ENCODE measurements at regions not wholly inside any gene's neighbourhood (a gene's known extent, or its start where the extent isn't known, plus 50 kb on each side); places are given as distances from the start of the nearest gene placed in this dataset.

GRCh38 chrX:43019021-43019420, 241.1 kb upstream of the PPP1R2C start:
- Histone ChIP-seq H3K4me1 (ENCODE audit: control insufficient read depth, insufficient read depth, low read length) (no peaks in the 10 kb centered on the region), H3K9me3 (ENCODE audit: control insufficient read depth, insufficient read depth, low read depth, low read length) (no peaks in the 10 kb centered on the region), H3K36me3 (ENCODE audit: control insufficient read depth in 2 of 2, insufficient read depth in 1 of 2, low read length in 2 of 2) (no peaks in the 10 kb centered on the region), H3K4me3 (ENCODE audit: low read depth, low read length) (no peak overlapping the region), H3K27ac (ENCODE audit: extremely low read depth, low read depth, low read length) (no peak overlapping the region)
- POLR2A ChIA-PET: no interaction called here
- CTCF ChIA-PET: interaction anchor here (0.6 to 0.7 kb wide), 2 partner anchors 9 to 14 kb away, joined by 5 read pairs; no protein-coding TSS in a partner anchor
- TF ChIP-seq ZNF223 (tag by site-specific recombination; IDR thresholded peaks at IDR 0.05) (no peak), ZNF19 (tag by site-specific recombination; IDR thresholded peaks at IDR 0.05; ENCODE audit: low read depth) (no peak), ZNF211 (tag by site-specific recombination; IDR thresholded peaks at IDR 0.05; ENCODE audit: low read depth) (no peak), ZFP37 (tag by site-specific recombination; IDR thresholded peaks at IDR 0.05) (no peak), ZNF16 (tag by site-specific recombination; IDR thresholded peaks at IDR 0.05; ENCODE audit: low read depth) (no peak), GLI4 (tag by site-specific recombination; IDR thresholded peaks at IDR 0.05) (no peak), ZBTB21 (tag by site-specific recombination; IDR thresholded peaks at IDR 0.05) (no peak), ZNF600 (tag by site-specific recombination; IDR thresholded peaks at IDR 0.05) (no peak)

DNA sequence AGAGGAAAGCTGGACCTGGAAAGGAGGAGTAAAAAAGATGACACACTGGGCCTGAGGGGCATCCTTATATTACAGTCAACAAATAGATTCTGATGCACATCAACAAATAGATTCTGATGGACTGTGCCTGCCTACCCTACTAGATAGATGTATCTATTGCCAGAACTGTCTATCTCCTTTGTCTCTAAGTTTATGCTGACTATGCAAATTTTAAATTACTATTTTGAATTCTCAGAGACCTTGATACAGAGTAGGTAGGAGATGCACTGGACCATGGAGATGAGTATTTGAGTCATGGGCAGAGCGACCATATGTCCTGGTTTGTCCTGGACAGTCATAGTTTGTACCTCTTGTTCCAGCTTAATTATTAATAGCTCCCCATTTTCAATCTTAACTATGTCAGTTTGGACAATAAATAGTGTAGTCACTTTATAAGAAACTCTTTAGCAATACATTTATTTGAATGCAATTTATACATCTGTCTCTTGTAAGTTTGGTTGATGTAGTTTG, 247.9 kb upstream of the PPP1R2C start:
- H3K4me3 ChIP-seq (ENCODE audit: low read depth, low read length): no peak overlapping the region
- POLR2A ChIA-PET: no interaction called here
- CTCF ChIA-PET: interaction anchor here (0.7 kb wide), 1 partner anchor 70 kb away, joined by 3 read pairs; no protein-coding TSS in a partner anchor
- no peak overlapping the region for H3K27ac ChIP-seq (ENCODE audit: extremely low read depth, low read depth, low read length)
- H3K36me3 ChIP-seq (ENCODE audit: control insufficient read depth in 2 of 2, insufficient read depth in 1 of 2, low read length in 2 of 2): no peaks in the 10 kb centered on the region
- TF ChIP-seq ZNF155 (tag by site-specific recombination; IDR thresholded peaks at IDR 0.05) (no peak), OSR2 (tag by site-specific recombination; IDR thresholded peaks at IDR 0.05) (no peak), ZNF785 (tag by site-specific recombination; IDR thresholded peaks at IDR 0.05) (no peak), ZNF354C (tag by site-specific recombination; IDR thresholded peaks at IDR 0.05; ENCODE audit: borderline replicate concordance, low read depth) (no peak), RBAK (tag by site-specific recombination; IDR thresholded peaks at IDR 0.05) (no peak), ZNF169 (tag by site-specific recombination; IDR thresholded peaks at IDR 0.05) (no peak), ZNF600 (tag by site-specific recombination; IDR thresholded peaks at IDR 0.05) (no peak), ZNF433 (tag by site-specific recombination; IDR thresholded peaks at IDR 0.05; ENCODE audit: low read depth) (no peak), ZNF140 (tag by site-specific recombination; IDR thresholded peaks at IDR 0.05) (no peak), OVOL3 (tag by site-specific recombination; IDR thresholded peaks at IDR 0.05) (no peak), ZNF629 (tag by site-specific recombination; IDR thresholded peaks at IDR 0.05) (no peak), ZNF280C (tag by site-specific recombination; IDR thresholded peaks at IDR 0.05) (no peak), MYNN (tag by site-specific recombination; IDR thresholded peaks at IDR 0.05; ENCODE audit: borderline replicate concordance) (no peak)
- TF ChIP-seq, protein P1, sequence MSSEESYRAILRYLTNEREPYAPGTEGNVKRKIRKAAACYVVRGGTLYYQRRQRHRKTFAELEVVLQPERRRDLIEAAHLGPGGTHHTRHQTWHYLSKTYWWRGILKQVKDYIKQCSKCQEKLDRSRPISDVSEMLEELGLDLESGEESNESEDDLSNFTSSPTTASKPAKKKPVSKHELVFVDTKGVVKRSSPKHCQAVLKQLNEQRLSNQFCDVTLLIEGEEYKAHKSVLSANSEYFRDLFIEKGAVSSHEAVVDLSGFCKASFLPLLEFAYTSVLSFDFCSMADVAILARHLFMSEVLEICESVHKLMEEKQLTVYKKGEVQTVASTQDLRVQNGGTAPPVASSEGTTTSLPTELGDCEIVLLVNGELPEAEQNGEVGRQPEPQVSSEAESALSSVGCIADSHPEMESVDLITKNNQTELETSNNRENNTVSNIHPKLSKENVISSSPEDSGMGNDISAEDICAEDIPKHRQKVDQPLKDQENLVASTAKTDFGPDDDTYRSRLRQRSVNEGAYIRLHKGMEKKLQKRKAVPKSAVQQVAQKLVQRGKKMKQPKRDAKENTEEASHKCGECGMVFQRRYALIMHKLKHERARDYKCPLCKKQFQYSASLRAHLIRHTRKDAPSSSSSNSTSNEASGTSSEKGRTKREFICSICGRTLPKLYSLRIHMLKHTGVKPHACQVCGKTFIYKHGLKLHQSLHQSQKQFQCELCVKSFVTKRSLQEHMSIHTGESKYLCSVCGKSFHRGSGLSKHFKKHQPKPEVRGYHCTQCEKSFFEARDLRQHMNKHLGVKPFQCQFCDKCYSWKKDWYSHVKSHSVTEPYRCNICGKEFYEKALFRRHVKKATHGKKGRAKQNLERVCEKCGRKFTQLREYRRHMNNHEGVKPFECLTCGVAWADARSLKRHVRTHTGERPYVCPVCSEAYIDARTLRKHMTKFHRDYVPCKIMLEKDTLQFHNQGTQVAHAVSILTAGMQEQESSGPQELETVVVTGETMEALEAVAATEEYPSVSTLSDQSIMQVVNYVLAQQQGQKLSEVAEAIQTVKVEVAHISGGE (tag by site-specific recombination; conservative IDR thresholded peaks at IDR 0.05; ENCODE audit: low read depth): no peak
- TF ChIP-seq, protein P2, sequence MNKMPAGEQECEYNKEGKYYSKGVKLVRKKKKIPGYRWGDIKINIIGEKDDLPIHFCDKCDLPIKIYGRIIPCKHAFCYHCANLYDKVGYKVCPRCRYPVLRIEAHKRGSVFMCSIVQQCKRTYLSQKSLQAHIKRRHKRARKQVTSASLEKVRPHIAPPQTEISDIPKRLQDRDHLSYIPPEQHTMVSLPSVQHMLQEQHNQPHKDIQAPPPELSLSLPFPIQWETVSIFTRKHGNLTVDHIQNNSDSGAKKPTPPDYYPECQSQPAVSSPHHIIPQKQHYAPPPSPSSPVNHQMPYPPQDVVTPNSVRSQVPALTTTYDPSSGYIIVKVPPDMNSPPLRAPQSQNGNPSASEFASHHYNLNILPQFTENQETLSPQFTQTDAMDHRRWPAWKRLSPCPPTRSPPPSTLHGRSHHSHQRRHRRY (tag by site-specific recombination; IDR thresholded peaks at IDR 0.05): no peak
- H3K4me1 ChIP-seq (ENCODE audit: control insufficient read depth, insufficient read depth, low read length): no peaks in the 10 kb centered on the region
- H3K9me3 ChIP-seq (ENCODE audit: control insufficient read depth, insufficient read depth, low read depth, low read length): no peaks in the 10 kb centered on the region
